ENCODE measurements at regions not wholly inside any gene's neighbourhood (a gene's known extent, or its start where the extent isn't known, plus 50 kb on each side); places are given as distances from the start of the nearest gene placed in this dataset.

DNA sequence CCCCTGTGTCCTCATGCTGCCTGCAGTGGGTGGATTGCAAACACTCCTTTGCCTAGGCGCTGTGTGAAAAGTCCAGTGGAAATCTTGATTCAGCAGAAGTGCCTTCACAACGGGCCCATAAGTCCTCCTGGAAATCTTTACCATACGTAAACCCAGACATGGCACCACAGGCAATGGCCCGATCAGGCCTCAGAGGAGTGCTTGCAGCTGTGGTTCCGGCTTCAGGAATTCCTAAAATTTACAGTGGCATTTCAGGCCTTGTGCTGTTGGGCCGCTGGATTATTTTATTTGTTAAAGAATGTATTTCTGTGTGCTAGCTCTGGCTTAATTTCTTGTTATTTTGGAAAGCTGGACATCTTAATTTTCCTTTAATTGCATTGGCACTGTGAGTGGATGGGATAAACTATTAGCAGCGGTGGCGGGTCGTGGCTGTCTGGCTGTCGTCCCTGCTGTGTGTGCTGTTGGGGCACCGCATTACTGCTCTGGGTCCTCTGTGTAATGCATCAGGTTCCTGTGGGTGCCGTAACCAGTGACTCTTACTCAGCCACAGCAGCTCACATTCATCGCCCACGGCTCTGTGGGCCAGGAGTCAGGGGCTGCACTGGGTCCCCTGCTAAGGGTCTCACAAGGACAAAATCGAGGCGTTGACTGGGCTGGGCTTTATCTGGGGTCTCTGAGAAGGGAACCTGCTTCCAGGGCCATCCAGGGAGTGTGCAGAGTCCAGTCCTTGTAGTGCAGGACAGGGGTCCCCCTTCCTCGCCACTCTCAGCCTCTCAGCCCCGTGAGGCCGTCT, 73.1 kb downstream of the RTP5 start:
- DNase-seq (ENCODE audit: low read depth): no peak

DNA sequence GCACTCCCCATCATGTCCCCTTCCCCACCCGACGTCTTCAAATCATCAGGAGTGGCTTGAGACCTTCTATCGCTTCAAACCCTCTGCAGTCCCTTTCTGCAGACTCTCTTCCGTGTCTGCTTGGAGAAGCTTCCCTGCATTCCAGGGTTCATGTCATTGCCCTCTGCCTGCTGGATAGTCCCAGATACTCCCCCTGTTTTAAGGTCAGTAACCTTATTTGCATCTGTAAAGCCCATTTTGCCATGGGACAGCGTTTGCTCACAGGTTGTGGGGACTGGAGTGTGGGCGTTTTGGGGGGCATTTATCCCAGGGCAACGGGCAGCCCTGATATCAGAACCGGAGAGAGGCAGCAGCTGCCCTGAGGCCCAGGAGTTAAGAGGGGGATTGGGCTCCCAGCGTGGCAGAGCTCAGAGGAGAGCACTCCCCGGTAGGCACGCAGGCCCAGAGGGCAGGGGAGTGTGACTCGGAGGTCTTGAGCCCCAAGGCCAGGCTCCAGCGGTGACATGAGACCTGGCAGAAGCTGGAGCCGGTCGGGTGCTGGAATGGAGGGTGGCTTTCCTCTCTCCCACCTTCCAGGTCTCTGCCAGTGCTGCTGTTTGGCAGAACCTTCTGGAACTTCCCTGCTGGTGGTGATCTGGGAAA, 73.8 kb downstream of the RTP5 start:
- DNase-seq (ENCODE audit: low read depth): no peak

DNA sequence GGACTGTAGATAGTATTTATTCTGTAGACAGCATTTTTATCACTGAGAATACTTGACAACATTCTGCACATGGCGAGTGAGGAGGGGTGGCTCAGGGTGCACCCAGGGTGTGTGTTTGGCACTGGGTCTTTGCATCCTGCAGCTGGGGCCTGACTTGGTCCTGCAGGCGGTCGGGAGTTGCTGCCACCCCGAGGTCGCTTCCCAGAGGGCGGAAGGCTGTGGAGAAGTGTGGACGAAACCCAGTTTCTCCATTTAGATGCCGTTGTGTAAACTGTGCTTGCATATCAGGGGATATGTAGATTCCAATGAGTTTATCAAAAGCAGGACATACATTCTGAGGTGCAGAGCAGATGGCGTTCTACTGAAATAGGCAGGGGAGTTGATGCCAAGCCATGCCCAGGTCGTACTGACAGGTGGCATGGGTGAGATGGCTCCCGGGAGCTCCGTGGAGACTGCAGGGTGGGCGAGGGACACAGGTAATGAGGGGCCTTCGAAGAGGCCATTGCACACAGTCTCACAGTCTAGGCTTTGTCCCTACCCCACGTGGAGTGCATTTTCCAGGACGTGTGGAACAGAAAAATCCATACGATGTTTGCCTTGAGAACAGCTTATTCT, 74.5 kb downstream of the RTP5 start:
- DNase-seq (ENCODE audit: low read depth): no peak

DNA sequence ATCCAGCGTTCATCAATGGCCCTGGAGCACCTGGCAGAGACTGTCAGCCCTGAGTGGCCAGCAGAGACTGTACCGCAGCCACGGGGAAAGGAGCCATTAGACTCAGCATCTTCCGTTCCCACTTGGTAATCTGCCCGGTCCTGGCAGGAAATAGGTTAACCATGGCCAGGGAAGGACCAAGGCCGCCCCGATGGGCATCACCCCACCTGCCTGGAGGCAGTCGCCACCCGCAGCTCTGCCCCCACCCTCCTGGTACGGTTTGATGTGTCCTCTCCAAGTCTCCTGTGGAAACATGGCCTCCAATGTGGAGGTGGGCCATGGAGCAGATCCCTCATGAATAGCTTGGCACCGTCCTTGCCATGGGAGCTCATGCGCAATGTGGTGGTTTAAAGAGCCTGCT, 75.3 kb downstream of the RTP5 start:
- no peak for DNase-seq (ENCODE audit: low read depth)

DNA sequence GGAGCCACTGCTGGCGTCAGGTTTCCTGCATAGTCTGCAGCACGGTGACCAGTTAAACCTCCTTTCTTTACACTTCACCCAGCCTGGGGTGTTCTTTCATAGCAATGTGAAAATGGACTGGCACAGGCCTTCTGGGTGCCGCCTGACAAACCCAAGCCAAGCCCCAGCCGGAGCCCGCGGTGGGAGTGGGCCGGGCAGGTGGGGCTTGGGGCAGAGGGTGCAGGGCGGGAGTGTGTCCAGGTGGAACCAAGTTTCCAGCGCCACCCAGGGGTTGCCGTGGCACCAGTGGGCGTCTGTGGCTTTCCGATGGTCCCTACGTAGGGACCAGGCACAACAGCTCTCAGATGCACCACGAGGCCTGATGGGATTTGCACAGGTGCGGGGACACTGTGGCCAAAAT, 75.8 kb downstream of the RTP5 start:
- no peak for DNase-seq (ENCODE audit: low read depth)

DNA sequence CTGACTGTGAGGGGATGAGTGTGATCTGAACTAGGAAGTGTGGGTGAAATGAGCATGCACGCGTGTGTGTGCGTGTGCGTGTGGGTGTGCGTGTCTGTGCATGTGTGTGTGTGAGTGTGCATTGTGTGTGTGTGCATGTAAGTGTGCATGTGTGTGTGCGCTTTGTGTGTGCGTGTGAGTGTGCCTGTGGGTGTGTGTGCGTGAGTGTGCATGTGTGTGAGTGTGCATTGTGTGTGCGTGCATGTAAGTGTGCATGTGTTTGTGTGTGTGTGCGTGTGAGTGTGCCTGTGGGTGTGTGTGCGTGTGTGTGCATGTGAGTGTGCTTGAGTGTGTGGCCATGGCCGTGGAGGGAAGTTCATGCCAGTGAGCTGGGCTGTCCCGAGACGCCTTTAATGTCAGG, 76.3 kb downstream of the RTP5 start:
- DNase-seq (ENCODE audit: low read depth): no peak

DNA sequence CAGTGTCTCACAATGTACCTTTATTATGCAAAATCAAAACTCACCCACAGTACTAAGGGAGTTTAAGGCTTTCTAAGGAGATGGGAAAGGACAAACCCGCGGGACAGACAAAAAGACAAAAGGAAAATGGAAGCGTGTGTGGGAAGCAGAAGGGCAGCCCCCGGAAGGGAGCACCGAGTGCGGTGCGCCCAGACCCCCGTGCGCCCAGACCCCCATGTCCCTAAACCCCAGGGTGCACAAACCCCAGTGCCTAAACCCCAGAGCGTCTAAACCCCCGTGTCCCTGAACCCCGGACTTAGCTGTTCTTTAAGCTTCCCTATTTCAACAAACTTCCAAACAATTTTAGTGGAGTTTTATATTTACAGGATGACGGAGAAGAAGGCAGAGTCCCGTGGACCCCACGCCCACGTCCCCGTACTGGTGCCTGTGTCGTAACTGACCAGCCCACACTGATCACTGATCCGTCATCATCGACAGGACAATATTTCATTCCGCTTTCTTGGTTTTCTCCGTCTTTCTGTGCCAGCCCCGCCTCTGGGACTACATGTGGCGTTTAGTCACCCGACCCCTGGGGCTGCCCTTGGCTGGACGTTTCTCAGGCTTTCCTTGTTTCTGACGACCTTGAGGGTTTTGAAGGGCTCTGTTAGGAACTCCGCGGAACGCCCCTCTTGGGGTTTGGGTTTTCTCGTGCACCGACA, 76.9 kb downstream of the RTP5 start:
- no peak for DNase-seq (ENCODE audit: low read depth)

DNA sequence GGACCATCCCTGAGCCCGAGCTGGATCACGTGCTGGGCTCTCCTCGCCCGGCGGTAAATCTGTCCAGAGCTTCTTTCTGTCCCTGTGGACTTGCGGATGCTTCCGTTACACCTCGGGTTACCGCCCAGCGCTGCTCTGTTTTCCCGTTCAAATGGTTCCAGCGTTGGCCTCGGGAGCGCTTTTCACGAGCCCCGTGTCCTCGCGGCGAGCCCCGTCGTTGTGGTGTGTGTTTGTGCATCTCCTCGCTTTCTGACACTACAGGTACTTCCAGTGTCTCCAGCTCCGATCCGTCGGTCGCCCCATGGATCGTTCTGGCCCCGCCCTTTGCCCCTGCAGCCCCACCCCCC, 77.4 kb downstream of the RTP5 start:
- DNase-seq (ENCODE audit: low read depth): no peak

DNA sequence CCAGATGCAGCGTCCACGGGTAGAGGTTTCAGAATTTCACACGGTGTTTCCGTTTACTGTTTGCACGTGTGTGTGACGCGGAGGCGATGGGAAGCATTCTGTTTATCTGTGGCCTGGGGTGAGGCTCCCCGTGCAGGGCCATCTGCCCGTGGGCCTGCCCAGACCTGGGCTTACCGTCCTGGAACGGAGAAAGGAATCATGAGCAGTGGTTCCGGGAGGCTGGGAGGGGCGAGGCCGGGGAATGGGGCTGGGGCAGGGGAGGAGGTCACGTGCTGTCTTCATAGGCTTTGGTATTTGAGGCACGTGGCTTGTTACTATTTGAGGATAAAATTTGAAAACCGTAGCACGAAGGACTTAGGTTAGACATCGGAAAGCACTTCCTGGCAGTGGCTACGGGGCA, 77.9 kb downstream of the RTP5 start:
- DNase-seq (ENCODE audit: low read depth): no peak

DNA sequence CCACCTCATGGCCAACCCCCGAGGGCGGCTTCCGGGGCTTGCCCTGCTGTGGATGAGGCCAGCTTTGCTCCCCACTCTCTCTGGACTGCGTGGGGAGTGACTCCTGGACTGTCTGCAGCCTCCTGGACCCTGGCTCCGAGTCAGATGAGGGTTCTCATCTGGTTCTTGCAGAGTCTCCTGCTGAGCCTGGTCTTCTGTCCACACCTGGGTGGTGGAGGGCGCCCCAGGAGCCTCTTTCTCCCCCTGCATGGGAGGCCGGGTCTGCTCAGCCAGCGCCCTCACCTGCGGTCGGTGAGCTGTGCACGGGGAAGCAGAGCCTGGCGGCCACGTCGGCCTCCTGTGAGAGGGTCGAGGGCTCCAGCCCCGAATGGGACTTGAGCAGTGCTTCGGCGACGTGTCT, 78.3 kb downstream of the RTP5 start:
- no peak for DNase-seq (ENCODE audit: low read depth)

DNA sequence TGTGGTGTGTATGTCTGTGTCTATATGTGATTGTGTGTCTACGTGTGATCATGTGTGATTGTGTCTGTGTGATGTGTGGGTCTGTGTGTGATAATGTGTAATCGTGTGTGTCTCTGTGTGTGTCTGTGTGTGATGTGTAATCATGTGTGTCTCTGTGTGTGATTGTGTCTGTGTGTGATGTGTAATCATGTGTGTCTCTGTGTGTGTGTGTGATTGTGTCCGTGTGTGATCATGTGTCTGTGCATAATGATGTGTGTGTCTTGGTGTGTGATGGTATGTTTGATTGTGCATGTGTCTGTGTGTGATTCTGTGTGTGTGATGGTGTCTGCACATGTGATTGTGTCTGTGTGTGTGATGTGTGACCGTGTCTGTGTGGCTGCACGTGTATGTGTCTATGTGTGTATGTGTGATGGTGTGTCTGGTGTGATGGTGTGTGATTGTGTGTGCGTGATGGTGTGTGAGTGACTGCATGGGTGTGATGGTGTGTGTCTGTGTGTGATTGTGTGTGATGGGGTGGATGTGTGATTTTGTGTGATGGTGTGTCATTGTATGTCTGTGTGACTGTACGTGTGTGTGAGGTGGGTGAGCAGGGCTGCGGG, 78.9 kb downstream of the RTP5 start:
- no peak for DNase-seq (ENCODE audit: low read depth)

DNA sequence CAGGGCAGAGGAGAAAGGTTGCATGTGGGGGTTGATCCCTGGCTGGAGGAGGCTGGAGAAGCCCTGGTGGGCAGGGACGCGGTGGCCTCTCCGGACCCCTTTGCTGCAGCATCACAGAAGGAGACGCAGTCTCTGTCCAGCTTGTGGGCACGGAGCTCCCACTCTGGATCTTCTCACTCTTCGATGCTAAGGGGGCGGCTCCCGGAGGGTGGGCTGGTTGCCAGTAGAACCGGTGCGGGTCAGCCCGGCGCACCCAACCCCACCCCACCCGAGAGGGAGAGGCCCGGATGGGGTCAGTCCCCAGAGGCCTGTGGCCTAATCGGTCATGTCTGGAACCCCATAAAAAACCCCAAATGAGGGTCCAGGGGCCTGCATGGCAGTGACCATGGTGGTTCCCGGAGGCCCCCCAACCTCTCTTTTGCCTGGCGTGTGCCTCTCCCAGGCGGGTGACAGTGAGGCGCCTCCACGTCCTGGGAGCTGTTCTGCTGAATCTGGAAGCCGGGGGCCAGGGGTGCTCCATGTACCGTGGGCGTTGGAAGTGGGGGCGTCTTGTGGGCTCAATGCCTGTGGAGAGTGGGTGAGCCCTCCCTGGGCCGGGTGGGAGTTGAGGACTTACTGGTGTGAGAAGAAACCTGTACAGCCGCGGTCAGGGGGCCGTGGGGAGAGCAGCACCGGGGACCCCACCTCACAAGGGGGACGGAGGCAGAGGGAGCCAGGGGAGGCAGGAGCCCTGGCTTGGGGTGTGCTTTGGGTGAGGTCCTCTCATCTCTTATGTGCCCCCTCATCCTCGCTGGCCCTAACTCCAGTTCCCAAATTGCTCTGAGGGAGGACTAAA, 79.6 kb downstream of the RTP5 start:
- DNase-seq (ENCODE audit: low read depth): no peak

DNA sequence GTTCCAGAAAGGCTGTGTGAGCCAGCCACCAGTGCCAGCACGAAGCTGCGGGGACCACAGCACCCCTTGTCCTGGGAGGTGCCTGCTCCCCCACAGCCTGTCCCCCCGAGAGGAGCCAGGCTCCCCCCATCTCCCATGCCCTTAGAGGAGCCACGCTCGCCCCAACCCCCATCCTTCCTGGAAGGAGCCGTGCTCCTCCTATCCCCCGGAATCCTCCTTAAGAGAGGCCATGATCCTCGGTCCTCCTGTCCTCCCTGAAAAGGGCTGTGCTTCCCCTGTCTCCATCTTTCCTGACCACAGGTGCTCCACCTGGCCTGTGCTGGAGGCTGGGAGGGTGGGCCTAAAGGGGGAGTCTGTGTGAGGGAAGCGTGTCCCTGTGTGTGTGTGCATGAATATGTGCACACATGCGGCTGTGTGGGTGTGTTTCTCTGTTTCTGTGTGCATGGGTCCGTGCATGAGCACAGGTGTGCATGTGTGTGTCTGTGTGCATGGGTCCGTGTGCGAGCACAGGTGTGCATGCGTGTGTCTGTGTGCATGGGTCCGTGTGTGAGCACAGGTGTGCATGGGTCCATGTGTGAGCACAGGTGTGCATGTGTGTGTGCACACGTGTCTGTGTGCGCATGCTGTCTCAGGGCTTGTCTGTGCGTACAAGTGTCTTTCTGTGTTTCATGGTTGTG, 80.3 kb downstream of the RTP5 start:
- no peak for DNase-seq (ENCODE audit: low read depth)

DNA sequence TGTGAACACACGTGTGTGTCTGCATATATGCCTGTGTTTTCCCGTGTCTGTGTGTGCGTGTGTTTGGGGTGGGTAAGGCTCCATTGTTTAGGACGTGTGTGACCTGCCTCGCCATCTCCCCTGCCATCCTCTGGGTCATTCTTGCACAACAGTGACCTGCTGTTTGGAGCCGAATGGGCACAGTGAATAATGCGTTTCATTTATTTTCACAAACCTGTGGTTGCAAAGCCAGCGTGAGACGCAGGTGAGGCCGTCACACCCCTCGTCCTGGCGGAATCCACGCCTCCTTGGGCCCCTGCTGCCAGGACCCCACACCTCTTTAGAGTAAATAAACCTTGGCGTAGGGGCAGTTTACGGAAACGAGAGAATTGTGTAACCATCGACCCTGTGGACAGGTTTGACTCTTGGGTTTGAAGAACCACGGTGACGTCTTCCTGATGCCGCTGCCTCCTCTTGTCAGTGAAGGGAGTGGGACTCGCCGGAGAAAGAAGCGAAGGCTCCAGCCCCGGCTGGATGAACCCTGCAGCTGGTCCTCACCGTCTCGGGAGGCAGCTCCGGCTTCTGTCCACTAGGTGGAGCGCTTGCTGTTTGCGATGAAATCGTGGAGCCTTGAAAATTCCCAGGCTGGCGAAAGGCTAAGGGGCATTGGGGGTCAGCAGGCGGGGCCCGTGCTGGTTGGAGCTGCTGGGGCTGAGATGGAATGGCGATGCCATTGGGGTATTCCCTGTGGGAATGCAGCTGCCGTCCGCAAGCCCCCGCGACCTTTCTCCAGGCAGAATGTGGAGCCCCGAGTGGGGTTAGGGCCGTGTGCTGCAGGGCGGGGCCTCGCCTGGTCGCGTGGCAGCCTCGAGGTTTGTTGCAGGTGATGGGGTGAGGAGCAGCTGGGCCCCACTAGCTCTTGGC, 81.1 kb downstream of the RTP5 start:
- peak; percentile 28 for DNase-seq (ENCODE audit: low read depth)

DNA sequence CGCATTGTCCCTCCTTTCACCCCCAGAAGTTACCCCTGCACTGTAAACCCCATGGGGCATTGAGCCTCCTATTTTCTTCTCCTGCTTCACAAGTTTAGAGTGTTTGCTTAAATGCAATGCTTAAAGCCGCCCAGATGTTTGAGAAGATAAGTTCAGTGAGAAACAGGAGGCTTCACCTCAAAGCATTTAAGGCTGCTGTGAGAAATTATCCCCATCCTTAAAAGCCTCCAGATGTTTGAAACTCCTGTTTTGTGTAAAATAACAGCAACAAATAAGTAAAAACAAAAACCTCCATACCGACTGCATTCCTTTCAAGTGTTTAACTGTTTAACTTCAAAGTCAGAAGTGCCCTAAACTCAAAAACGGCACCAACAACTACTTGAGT, 81.8 kb downstream of the RTP5 start:
- no peak for DNase-seq (ENCODE audit: low read depth)

DNA sequence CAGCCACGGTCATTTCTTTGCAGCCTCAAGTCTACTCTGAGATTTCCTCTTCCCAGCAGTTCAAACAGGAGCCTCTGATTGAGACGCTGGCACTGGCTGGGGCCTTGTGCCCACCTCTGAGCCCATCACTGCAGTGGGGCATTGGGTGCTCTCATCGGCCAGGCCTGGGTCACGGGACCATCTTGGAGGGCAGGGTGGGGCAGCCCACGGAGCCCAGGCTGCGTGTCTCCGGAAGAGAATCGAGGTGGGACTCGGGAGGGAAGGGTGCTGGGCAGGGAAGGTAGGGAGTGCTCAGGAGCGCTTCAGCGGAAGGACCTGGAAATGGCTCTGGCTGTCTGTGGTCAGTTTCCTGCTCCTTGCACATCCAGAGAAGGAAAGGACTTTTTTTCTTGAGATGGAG, 82.4 kb downstream of the RTP5 start:
- no peak for DNase-seq (ENCODE audit: low read depth)

DNA sequence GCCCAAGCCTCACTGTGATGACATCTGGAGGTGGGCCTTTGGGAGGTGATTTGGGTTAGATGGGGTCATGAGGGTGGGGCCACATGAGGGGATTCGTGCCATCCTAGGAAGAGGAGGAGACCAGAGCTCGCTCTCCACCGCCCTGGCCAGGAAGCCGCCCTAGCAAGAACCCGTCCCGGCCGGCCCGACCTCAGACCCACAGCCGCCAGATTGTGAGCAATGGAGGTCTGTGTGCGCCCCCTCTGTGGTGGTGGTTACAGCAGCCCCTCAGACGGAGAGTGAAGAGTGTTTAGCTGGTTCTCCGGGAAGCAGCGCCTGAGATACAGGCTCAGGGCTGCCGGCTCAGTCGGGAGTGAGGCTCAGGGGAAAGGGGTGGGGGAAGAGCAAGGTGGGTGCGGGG, 83.3 kb downstream of the RTP5 start:
- DNase-seq (ENCODE audit: low read depth): no peak

DNA sequence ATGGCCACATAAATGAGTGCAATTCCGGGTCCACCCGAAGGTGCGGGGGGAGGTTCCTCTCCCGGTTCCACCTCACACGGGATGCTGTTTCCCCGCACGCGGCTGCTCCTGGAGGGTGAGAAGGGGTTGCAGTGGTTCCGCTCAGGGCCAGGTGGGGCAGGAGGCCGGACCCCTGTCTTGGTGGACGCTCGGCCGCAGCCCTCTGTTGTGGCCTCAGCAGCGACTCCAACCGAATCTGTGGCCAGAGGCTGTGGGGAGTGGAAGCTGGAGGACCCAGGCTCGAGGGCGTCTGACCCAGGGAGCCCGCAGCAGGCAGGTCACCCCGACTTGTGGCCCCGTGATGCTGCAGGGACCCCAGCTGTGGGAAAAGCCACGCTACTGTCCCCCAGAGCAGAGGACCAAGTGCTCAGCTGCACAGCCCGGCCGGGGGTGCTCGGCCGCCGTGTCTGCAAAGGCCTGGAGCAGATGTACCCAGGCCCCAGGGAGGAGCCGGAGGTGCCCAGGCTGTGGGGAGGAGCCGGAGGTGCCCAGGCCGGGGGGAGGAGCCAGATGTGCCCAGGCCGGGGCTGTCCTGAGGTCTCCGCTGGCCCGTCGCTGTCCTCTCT, 83.9 kb downstream of the RTP5 start:
- DNase-seq (ENCODE audit: low read depth): no peak

DNA sequence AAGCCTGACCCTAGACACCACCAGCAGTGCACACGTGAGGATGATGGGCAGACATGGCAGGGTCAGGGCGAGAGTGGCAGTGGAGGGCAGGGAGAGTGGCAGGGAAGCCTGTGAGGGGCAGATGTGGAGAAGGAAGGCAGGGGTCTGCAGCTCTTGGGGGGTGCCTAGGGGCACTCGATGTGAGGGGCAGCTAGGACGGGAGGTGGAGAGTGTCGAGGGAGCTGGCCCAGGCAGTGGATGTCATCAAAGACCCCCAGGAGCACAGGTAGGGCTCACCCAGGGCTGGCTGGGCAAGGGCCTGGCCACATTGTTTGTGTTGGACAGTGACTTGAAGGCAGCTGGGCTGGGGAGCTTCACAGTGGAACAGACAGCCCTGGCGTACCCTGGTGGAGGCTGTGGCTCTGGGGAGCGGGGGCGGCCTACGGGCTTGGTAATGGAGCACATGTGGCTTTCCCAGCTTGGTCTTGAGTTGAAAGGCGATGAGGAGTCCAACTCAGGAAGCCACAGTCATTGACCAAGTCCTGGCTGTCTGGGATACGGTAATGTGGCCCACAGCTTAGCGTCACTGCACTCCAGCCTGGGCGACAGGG, 87.1 kb downstream of the RTP5 start:
- no peak for DNase-seq (ENCODE audit: low read depth)

Measured in stimulated activated CD8-positive, alpha-beta memory T cell treated with anti-CD3 and anti-CD28 coated beads, Interleukin-15, amount 100 ng/mL, for 24 hours (primary cell).